Uterus (tissue), 3 donors: ENCODE measurements at regions not wholly inside any gene's neighbourhood (a gene's known extent, or its start where the extent isn't known, plus 50 kb on each side); places are given as distances from the start of the nearest gene placed in this dataset.

Source experiments
- DNase-seq, 2 donors: peaks; one replicate each; pipeline ENCODE4 v3.0.0-alpha.2; 2019 to 2020
- H3K27ac ChIP-seq, 2 donors: fragments of 200-600 bp; sonication (generic); 1 replicate in 1 of 2; 2 replicates in 1 of 2; pipeline ENCODE4 v1.5.1; 2016 to 2018
- H3K27me3 ChIP-seq, 2 donors: fragments of 200-600 bp; sonication (generic); one replicate each; pipeline ENCODE4 v1.5.1; 2018 to 2019; ENCODE audit warnings: control low read depth in 1 of 2
- H3K36me3 ChIP-seq, 2 donors: fragments of 200-600 bp; sonication (generic); one replicate each; pipeline ENCODE4 v1.5.1; 2019; ENCODE audit warnings: control low read depth in 1 of 2
- H3K4me1 ChIP-seq, 2 donors: fragments of 200-600 bp; sonication (generic); one replicate each; pipeline ENCODE4 v1.5.1; 2018 to 2019; ENCODE audit warnings: control low read depth in 1 of 2
- H3K4me3 ChIP-seq, 2 donors: fragments of 200-600 bp; sonication (generic); 1 replicate in 1 of 2; 2 replicates in 1 of 2; pipeline ENCODE4 v1.5.1; 2018 to 2019; ENCODE audit warnings: mild to moderate bottlenecking in 1 of 2
- H3K9me3 ChIP-seq, 2 donors: fragments of 200-600 bp; sonication (generic); one replicate each; pipeline ENCODE4 v1.5.1; 2019; ENCODE audit warnings: control low read depth in 1 of 2
- POLR2A ChIP-seq, 2 donors: fragments of 450-650 bp; IDR thresholded peaks; one replicate each; pipeline ENCODE4 v1.6.1; 2016; ENCODE audit warnings: antibody characterized with exemption in 2 of 2, mild to moderate bottlenecking in 1 of 2, moderate library complexity in 1 of 2
- intact Hi-C: fragments of 100-400 bp; cut with DNase I; formaldehyde crosslinking; loops from one replicate; pipeline ENCODE4 v1.15.1; 2023; ENCODE audit warnings: low total_unique reads
- TF ChIP-seq, protein P1 (sequence below), 4 experiments: fragments of 200-600 bp in 2 of 4; fragments of 450-650 bp in 2 of 4; sonication (generic) in 2 of 4; IDR thresholded peaks; one replicate each; pipeline ENCODE4 v1.5.1; 2016 to 2019; ENCODE audit warnings: antibody characterized with exemption in 4 of 4, mild to moderate bottlenecking in 2 of 4, moderate library complexity in 1 of 4
- donor health status: DM: yes; HTN: yes; CAD: no.

GRCh38 chr1:5708346-5709245 lies 283.6 kb downstream of the NPHP4 start:
- no peaks in the 10 kb centered on the region for H3K9me3 ChIP-seq
- H3K36me3 ChIP-seq, result no peaks in the 10 kb centered on the region
- no peak for DNase-seq
- H3K27me3 ChIP-seq, result no peaks in the 10 kb centered on the region
- TF ChIP-seq, protein P1, sequence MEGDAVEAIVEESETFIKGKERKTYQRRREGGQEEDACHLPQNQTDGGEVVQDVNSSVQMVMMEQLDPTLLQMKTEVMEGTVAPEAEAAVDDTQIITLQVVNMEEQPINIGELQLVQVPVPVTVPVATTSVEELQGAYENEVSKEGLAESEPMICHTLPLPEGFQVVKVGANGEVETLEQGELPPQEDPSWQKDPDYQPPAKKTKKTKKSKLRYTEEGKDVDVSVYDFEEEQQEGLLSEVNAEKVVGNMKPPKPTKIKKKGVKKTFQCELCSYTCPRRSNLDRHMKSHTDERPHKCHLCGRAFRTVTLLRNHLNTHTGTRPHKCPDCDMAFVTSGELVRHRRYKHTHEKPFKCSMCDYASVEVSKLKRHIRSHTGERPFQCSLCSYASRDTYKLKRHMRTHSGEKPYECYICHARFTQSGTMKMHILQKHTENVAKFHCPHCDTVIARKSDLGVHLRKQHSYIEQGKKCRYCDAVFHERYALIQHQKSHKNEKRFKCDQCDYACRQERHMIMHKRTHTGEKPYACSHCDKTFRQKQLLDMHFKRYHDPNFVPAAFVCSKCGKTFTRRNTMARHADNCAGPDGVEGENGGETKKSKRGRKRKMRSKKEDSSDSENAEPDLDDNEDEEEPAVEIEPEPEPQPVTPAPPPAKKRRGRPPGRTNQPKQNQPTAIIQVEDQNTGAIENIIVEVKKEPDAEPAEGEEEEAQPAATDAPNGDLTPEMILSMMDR (IDR thresholded peaks at IDR 0.05), result no peak
- no peak for TF ChIP-seq POLR2A (IDR thresholded peaks at IDR 0.05)
- H3K27ac ChIP-seq, result no peak overlapping the region
- no peak overlapping the region for H3K4me3 ChIP-seq
- intact Hi-C loops, result no loop called here
- no peaks in the 10 kb centered on the region for H3K4me1 ChIP-seq

DNA sequence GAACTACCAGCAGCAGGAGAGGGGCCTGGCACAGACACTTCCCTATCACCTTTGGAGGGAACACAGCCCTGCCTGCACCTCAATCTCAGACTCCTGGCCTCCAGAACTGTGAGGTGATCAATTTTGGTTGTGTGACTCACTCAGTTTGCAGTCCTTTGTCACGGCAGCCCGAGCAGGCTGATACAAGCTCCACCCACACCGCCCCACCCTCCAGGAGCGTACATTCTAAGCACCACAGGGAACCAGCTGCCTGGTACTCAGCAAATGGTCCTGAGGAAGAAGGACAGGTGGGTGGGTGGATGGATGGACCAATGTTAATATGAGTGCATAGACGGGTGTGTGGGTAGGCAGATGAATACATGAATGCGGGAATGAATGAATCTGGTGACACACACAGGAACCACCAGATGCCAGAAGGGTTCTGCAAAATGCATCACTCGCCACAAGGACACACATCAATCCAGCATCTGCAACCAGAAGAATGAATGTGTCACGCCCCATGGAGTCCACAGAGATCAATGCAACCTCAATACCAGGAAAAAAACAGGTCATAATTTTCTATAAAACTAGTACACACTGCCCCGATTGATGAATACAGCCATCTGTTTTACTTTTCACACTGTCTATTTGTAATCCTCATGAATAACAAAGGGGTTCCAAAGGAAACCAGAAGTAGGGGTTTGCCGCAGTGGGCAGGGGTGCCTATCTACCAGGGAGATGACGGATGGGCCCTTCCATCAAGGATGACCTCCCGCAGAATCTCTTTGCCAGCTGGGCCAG lies 284.5 kb downstream of the NPHP4 start:
- Histone ChIP-seq H3K27ac (no peak overlapping the region), H3K4me1 (no peaks in the 10 kb centered on the region), H3K9me3 (no peaks in the 10 kb centered on the region), H3K27me3 (no peaks in the 10 kb centered on the region), H3K4me3 (no peak overlapping the region), H3K36me3 (no peaks in the 10 kb centered on the region)
- TF ChIP-seq, protein P1 (IDR thresholded peaks at IDR 0.05), result no peak
- no peak for TF ChIP-seq POLR2A (IDR thresholded peaks at IDR 0.05)
- intact Hi-C loops, result no loop called here
- DNase-seq, result no peak

- TF ChIP-seq POLR2A (IDR thresholded peaks at IDR 0.05), result no peak
- Histone ChIP-seq H3K36me3 (no peaks in the 10 kb centered on the region), H3K9me3 (no peaks in the 10 kb centered on the region), H3K4me3 (no peak overlapping the region), H3K27ac (no peak overlapping the region), H3K27me3 (no peaks in the 10 kb centered on the region), H3K4me1 (no peaks in the 10 kb centered on the region)
- DNase-seq, result no peak
- intact Hi-C loops, result no loop called here
These were observed 286.0 kb downstream of the NPHP4 start for GRCh38 chr1:5706239-5706638.

GRCh38 chr1:5705751-5706150 lies 286.5 kb downstream of the NPHP4 start:
- Histone ChIP-seq H3K27me3 (no peaks in the 10 kb centered on the region), H3K4me3 (no peak overlapping the region), H3K27ac (no peak overlapping the region), H3K9me3 (no peaks in the 10 kb centered on the region), H3K36me3 (no peaks in the 10 kb centered on the region), H3K4me1 (no peaks in the 10 kb centered on the region)
- intact Hi-C loops, result no loop called here
- no peak for DNase-seq
- no peak for TF ChIP-seq POLR2A (IDR thresholded peaks at IDR 0.05)
- TF ChIP-seq, protein P1 (IDR thresholded peaks at IDR 0.05), result no peak

DNA sequence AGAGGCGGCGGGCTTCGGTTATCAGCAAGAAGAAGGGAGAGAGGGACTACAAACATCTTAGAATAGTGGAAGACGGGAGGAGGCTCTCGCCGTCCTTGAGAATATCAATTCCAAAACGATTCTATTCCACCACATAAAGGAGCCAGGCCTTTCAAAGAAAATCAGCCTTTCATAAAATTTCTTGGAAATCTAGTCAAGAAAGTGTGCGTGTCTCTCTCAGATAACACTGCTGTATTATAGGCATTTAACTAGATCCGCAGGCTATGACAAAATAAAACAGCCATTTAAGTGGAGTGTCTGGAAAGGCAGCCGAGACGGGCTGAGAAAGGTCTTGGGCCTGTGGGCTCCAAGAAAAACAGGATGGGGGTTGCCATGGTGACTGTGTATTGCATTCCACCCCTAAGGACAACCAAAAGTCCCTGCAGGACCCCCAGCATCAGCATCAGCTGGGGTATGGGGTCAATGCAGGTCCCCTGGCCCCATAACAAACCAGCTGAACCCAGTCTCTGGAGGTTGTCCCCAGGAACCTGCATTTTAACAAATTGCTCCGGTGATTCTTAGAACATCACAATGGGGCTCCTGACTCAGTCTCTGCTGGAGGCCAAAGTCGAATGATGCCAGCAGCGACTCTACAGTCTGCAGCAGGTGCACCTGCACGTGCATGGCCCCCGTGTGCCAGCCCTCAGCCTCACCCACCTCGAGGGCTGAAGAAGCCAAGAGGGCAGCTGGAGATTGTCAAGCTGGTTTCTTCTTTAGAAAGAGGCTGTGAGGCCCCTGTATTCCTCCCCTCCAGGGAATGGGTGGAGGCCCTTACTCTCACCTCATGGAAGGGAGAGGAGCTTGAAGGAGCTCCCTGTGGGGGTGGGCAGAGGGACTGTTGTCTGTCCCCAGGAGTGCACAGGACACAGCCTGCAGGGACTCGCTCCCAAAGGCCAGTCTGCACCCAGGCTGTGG lies 287.4 kb downstream of the NPHP4 start:
- Histone ChIP-seq H3K27ac (no peak overlapping the region), H3K4me3 (no peak overlapping the region), H3K27me3 (no peaks in the 10 kb centered on the region), H3K36me3 (no peaks in the 10 kb centered on the region), H3K9me3 (no peaks in the 10 kb centered on the region), H3K4me1 (no peaks in the 10 kb centered on the region)
- no peak for TF ChIP-seq POLR2A (IDR thresholded peaks at IDR 0.05)
- TF ChIP-seq, protein P1 (IDR thresholded peaks at IDR 0.05), result no peak
- intact Hi-C loops, result no loop called here
- DNase-seq, result no peak
